ENCODE measurements at regions not wholly inside any gene's neighbourhood (a gene's known extent, or its start where the extent isn't known, plus 50 kb on each side); places are given as distances from the start of the nearest gene placed in this dataset.

GRCh38 chr15:80350941-80351610, 53.1 kb upstream of the ARNT2 start:
- DNase-seq: no peak
- Histone ChIP-seq H3K27ac (no peak overlapping the region), H3K27me3 (no peaks in the 10 kb centered on the region), H3K36me3 (no peaks in the 10 kb centered on the region), H3K4me1 (no peaks in the 10 kb centered on the region), H3K4me3 (no peak overlapping the region), H3K9me3 (no peaks in the 10 kb centered on the region)
- no peak for TF ChIP-seq CTCF (IDR thresholded peaks at IDR 0.05)
- TF ChIP-seq POLR2A (IDR thresholded peaks at IDR 0.05): no peak
